K562 (cell line): ENCODE measurements at regions not wholly inside any gene's neighbourhood (a gene's known extent, or its start where the extent isn't known, plus 50 kb on each side); places are given as distances from the start of the nearest gene placed in this dataset.

Source experiments
- ATAC-seq: fragments of 200-7000 bp; cut with Tn5 transposase; 3 replicates; pipeline ENCODE4 v1.9.1; 2020; ENCODE audit warnings: moderate library complexity
- BruUV-seq: library from RNA; stranded (reverse); fragments of 400-500 nt; replicated peaks from 2 replicates; lab custom pipeline; 2021; lab: Mats Ljungman, UMichigan
- CTCF ChIA-PET: fragments of 300-600 bp; formaldehyde crosslinking; extraction: SDS; loops from one replicate; lab custom pipeline; 2021; ENCODE audit warnings: low intra/inter-chr PET ratio; lab: Yijun Ruan, JAX
- POLR2A ChIA-PET: fragments of 300-600, 350-650 bp; sonication (Branson Sonifier 250); formaldehyde crosslinking; extraction: SDS; loops from one replicate; lab custom pipeline; 2021; ENCODE audit warnings: antibody characterized with exemption, inconsistent platforms; lab: Yijun Ruan, JAX
- DNase-seq, 4 experiments: peaks; one replicate each; pipeline versions ENCODE4 v3.0.0 to v3.0.0-alpha.2; 2011 to 2018; ENCODE audit warnings: low spot score in 3 of 4, mixed read lengths in 3 of 4; ENCODE audit errors: extremely low read depth in 1 of 4
- FAIRE-seq: peaks from 2 replicates; lab custom pipeline; 2011; peaks lifted over from hg19 to GRCh38; lab: Jason Lieb, UNC
- H2AFZ ChIP-seq: 2 replicates; pipeline ENCODE4 v1.6.0; 2011; ENCODE audit warnings: low read depth, low read length, control low read depth, inconsistent platforms
- H3K27ac ChIP-seq: fragments of 200-600 bp; 3 replicates; pipeline ENCODE4 v1.8.0; 2011; ENCODE audit warnings: low read depth, mild to moderate bottlenecking, control low read depth, inconsistent platforms, low read length, moderate library complexity, mixed read lengths; ENCODE audit errors: extremely low read depth
- H3K27me3 ChIP-seq, 2 experiments: fragments of 300-600 bp in 1 of 2; 2 replicates in 1 of 2; 3 replicates in 1 of 2; pipeline versions ENCODE4 v1.6.0 to v1.8.0; 2011; ENCODE audit warnings: inconsistent platforms in 2 of 2, low read length in 2 of 2, mild to moderate bottlenecking in 1 of 2, mixed read lengths in 1 of 2, moderate library complexity in 1 of 2; ENCODE audit not compliant: control insufficient read depth in 2 of 2, insufficient read depth in 2 of 2
- H3K36me3 ChIP-seq: fragments of 300-600 bp; 3 replicates; pipeline ENCODE4 v1.8.0; 2011; ENCODE audit warnings: mild to moderate bottlenecking, low read length, inconsistent platforms; ENCODE audit not compliant: control insufficient read depth, insufficient read depth
- H3K4me1 ChIP-seq, 2 experiments: fragments of 200-600 bp in 1 of 2; replicated peaks in 1 of 2; 2 replicates in 1 of 2; 3 replicates in 1 of 2; pipeline versions ENCODE4 v1.5.1 to v1.8.0; 2011; ENCODE audit warnings: inconsistent platforms in 2 of 2, low read length in 2 of 2, mild to moderate bottlenecking in 1 of 2, mixed read lengths in 1 of 2, moderate library complexity in 1 of 2; ENCODE audit not compliant: control insufficient read depth in 2 of 2, insufficient read depth in 2 of 2
- H3K4me2 ChIP-seq: 2 replicates; pipeline ENCODE4 v1.6.1; 2011; ENCODE audit warnings: low read length, control low read depth, inconsistent platforms, mixed read lengths; ENCODE audit not compliant: insufficient read depth
- H3K4me3 ChIP-seq: fragments of 200-600 bp; sonication (generic), shearing (Covaris generic); 2 replicates; pipeline ENCODE4 v1.5.1; 2016; ENCODE audit warnings: control low read depth, inconsistent platforms
- H3K79me2 ChIP-seq: fragments of 200-600 bp; 3 replicates; pipeline ENCODE4 v1.8.0; 2011; ENCODE audit warnings: low read length, inconsistent platforms; ENCODE audit not compliant: control insufficient read depth, insufficient read depth
- H3K9ac ChIP-seq, 2 experiments: 2 replicates each; pipeline versions ENCODE4 v1.6.0 to v1.6.1; 2011; ENCODE audit warnings: low read depth in 2 of 2, low read length in 2 of 2, control low read depth in 1 of 2, inconsistent platforms in 1 of 2, mild to moderate bottlenecking in 1 of 2, mixed read lengths in 1 of 2; ENCODE audit not compliant: insufficient read depth in 1 of 2
- H3K9me1 ChIP-seq: one replicate; pipeline ENCODE4 v1.6.0; 2011; ENCODE audit warnings: inconsistent platforms, mild to moderate bottlenecking, low read length, moderate library complexity; ENCODE audit not compliant: control insufficient read depth, insufficient read depth
- H3K9me3 ChIP-seq: replicated peaks from 2 replicates; pipeline ENCODE4 v1.5.1; 2011; ENCODE audit warnings: low read depth, low read length, inconsistent platforms; ENCODE audit not compliant: control insufficient read depth, insufficient read depth
- H4K20me1 ChIP-seq: replicated peaks from 2 replicates; pipeline ENCODE4 v1.6.1; 2011; ENCODE audit warnings: low read length, inconsistent platforms, mixed read lengths; ENCODE audit not compliant: control insufficient read depth, insufficient read depth
- GABPB2 ChIP-seq: fragments of 250-450 bp; sonication (Bioruptor Pico); conservative IDR thresholded peaks from 2 replicates; pipeline ENCODE4 v1.5.1; 2021; ENCODE audit warnings: mild to moderate bottlenecking
- NFYB ChIP-seq: IDR thresholded peaks from 2 replicates; pipeline ENCODE4 v1.6.1; 2011; ENCODE audit warnings: mild to moderate bottlenecking, moderate library complexity; ENCODE audit not compliant: insufficient read length; ENCODE audit errors: extremely low read depth
- NRF1 ChIP-seq, 2 experiments: fragments of 450-650 bp; IDR thresholded peaks in 1 of 2; conservative IDR thresholded peaks in 1 of 2; 2 replicates each; pipeline ENCODE4 v1.6.1; 2014; ENCODE audit warnings: mild to moderate bottlenecking in 2 of 2
- PHF8 ChIP-seq: fragments of 200-600 bp; sonication (generic); IDR thresholded peaks from 2 replicates; pipeline ENCODE4 v1.6.1; 2012; ENCODE audit warnings: mixed run types, mild to moderate bottlenecking, inconsistent platforms, low read length, moderate library complexity, borderline replicate concordance
- WGBS: fragments of 100-300 bp; shearing (Covaris generic); methylation state at CpG from one replicate; pipeline ENCODE4 v1.1.6; 2016; ENCODE audit warnings: low coverage, mixed read lengths; ENCODE audit not compliant: insufficient coverage; ENCODE audit errors: missing lambda C conversion rate; 5-methylcytosine and 5-hydroxymethylcytosine counted together
- in situ Hi-C: fragments of 300-500 bp; cut with MboI; formaldehyde crosslinking; loops from 4 replicates; pipeline ENCODE4 v1.15.0; 2018; ENCODE audit warnings: inconsistent platforms, mixed read lengths
- intact Hi-C: fragments of 100-400 bp; cut with micrococcal nuclease; formaldehyde crosslinking; loops from 2 replicates; pipeline ENCODE4 v1.14.2; 2022
- TF ChIP-seq, protein P1 (sequence below): sonication (generic); formaldehyde crosslinking; IDR thresholded peaks from 2 replicates; pipeline ENCODE4 v1.8.0; 2022; ENCODE audit warnings: mild to moderate bottlenecking, missing genetic modification reagents
- TF ChIP-seq, protein P2 (sequence below): fragments of 450-650 bp; formaldehyde crosslinking; IDR thresholded peaks from 2 replicates; pipeline ENCODE4 v1.4.0; 2020; ENCODE audit warnings: mild to moderate bottlenecking, moderate library complexity

DNA sequence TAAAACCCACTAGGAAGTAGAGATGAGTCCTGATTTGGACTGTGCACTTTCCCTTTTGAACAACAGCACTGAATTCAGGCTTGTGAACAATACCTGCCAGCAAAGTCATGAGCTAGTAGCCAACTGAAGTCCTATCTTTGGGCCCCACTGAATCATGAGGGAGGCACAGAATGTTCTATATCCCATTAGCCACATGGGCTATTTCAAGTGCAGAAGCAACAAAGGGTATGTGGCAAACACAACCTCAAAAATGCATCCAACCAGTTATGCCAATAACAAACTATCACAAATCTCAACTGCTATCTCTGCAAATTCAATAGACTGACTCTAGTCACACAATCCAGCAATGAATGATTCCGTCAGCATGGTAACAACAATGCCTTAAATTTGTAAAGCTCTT lies 276.0 kb downstream of the MRPL39 start:
- DNase-seq, result no peak
- Histone ChIP-seq H2AFZ (no peak overlapping the region), H3K9me3 (no peaks in the 10 kb centered on the region), H3K4me2 (no peak overlapping the region), H3K4me1 (no peaks in the 10 kb centered on the region), H3K36me3 (no peaks in the 10 kb centered on the region), H4K20me1 (no peaks in the 10 kb centered on the region), H3K79me2 (no peaks in the 10 kb centered on the region), H3K27ac (no peak overlapping the region)
- intact Hi-C loops, result no loop called here
- TF ChIP-seq, protein P1, sequence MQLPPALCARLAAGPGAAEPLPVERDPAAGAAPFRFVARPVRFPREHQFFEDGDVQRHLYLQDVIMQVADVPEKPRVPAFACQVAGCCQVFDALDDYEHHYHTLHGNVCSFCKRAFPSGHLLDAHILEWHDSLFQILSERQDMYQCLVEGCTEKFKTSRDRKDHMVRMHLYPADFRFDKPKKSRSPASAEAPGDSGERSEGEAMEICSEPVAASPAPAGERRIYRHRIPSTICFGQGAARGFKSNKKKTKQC (CRISPR knock-in tag), result no peak
- TF ChIP-seq GABPB2 (CRISPR knock-in tag) (no peak), NRF1 (conservative IDR thresholded peaks at IDR 0.05 in 1 of 2, IDR thresholded peaks at IDR 0.05 in 1 of 2) (no peak), NFYB (no peak)
- TF ChIP-seq, all 486 proteins: peak for 0
- in situ Hi-C loops, result no loop called here
- CTCF ChIA-PET, result no interaction called here
- Histone ChIP-seq H3K9me1 (no peaks in the 10 kb centered on the region), H3K4me3 (no peak overlapping the region), H3K9ac (no peak overlapping the region), H3K27me3 (no peaks in the 10 kb centered on the region)
- FAIRE-seq, result no peak
- WGBS, result 0% methylated on average over 1 of the region's 1 CpG
- POLR2A ChIA-PET, result interaction anchor here (0.6 kb wide), 1 partner anchor 311 kb away, joined by 3 read pairs; no protein-coding TSS in a partner anchor
- no peak for ATAC-seq
- BruUV-seq, result no TSS peak

DNA sequence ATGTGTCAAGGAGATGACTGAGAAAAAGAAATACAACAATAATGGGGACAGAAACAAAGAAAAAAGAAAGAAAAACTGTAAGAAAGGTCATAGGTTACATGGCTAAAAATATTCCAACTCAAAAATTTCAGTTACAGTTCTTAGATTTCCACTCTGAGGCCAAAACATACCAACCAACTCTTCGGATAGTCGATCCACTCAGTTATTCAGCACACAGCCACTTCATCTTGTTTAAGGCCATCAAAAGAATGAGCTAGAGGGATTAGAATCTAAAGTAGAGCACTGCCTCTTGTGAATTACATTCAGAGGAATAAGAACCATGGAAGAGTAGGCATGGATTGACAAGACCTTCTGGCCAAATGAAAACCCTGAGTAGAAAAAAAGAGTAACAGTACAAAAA lies 277.0 kb downstream of the MRPL39 start:
- H3K4me3 ChIP-seq, result no peak overlapping the region
- ChIA-PET POLR2A (no interaction called here), CTCF (no interaction called here)
- TF ChIP-seq, protein P2, sequence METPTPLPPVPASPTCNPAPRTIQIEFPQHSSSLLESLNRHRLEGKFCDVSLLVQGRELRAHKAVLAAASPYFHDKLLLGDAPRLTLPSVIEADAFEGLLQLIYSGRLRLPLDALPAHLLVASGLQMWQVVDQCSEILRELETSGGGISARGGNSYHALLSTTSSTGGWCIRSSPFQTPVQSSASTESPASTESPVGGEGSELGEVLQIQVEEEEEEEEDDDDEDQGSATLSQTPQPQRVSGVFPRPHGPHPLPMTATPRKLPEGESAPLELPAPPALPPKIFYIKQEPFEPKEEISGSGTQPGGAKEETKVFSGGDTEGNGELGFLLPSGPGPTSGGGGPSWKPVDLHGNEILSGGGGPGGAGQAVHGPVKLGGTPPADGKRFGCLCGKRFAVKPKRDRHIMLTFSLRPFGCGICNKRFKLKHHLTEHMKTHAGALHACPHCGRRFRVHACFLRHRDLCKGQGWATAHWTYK (CRISPR knock-in tag), result no peak
- TF ChIP-seq PHF8, result no peak
- H3K9ac ChIP-seq, result no peak overlapping the region
- WGBS, result 3% methylated on average over 2 of the region's 2 CpGs
- DNase-seq, result no peak
- no peaks in the 10 kb centered on the region for H3K9me3 ChIP-seq
- no peak overlapping the region for H2AFZ ChIP-seq
- no peaks in the 10 kb centered on the region for H3K9me1 ChIP-seq
- no TSS peak for BruUV-seq
- no peaks in the 10 kb centered on the region for H3K4me1 ChIP-seq
- no peak for ATAC-seq
- no peaks in the 10 kb centered on the region for H4K20me1 ChIP-seq
- H3K36me3 ChIP-seq, result no peaks in the 10 kb centered on the region
- no peaks in the 10 kb centered on the region for H3K79me2 ChIP-seq
- intact Hi-C loops, result no loop called here
- H3K4me2 ChIP-seq, result no peak overlapping the region
- no peak for FAIRE-seq
- H3K27me3 ChIP-seq, result no peaks in the 10 kb centered on the region
- no peak overlapping the region for H3K27ac ChIP-seq
- in situ Hi-C loops, result no loop called here
